Skeletal muscle tissue (tissue), 3 donors: ENCODE measurements at regions not wholly inside any gene's neighbourhood (a gene's known extent, or its start where the extent isn't known, plus 50 kb on each side); places are given as distances from the start of the nearest gene placed in this dataset.

ENCODE experiments used
- H3K27ac ChIP-seq: one replicate; pipeline ENCODE4 v1.7.0; 2013; ENCODE audit warnings: mild to moderate bottlenecking, low read depth, low read length, inconsistent platforms
- H3K27me3 ChIP-seq, 3 donors: one replicate each; pipeline ENCODE4 v1.7.0; 2013; ENCODE audit warnings: low read length in 3 of 3; ENCODE audit not compliant: control insufficient read depth in 3 of 3, insufficient read depth in 3 of 3
- H3K36me3 ChIP-seq, 3 donors: one replicate each; pipeline ENCODE4 v1.7.0; 2013; ENCODE audit warnings: low read length in 3 of 3; ENCODE audit not compliant: control insufficient read depth in 3 of 3, insufficient read depth in 3 of 3
- H3K4me1 ChIP-seq, 3 donors: one replicate each; pipeline ENCODE4 v1.7.0; 2013; ENCODE audit warnings: low read length in 3 of 3, mild to moderate bottlenecking in 3 of 3; ENCODE audit not compliant: control insufficient read depth in 3 of 3, insufficient read depth in 3 of 3
- H3K4me3 ChIP-seq, 3 donors: one replicate each; pipeline ENCODE4 v1.7.0; 2013; ENCODE audit warnings: low read length in 3 of 3
- H3K9ac ChIP-seq, 3 donors: one replicate each; pipeline ENCODE4 v1.7.0; 2013; ENCODE audit warnings: low read length in 3 of 3, mild to moderate bottlenecking in 3 of 3, moderate library complexity in 2 of 3, low read depth in 1 of 3
- H3K9me3 ChIP-seq, 3 donors: one replicate each; pipeline ENCODE4 v1.7.0; 2013; ENCODE audit warnings: low read length in 3 of 3; ENCODE audit not compliant: control insufficient read depth in 3 of 3
- donor health status: Osteomylitis.

DNA sequence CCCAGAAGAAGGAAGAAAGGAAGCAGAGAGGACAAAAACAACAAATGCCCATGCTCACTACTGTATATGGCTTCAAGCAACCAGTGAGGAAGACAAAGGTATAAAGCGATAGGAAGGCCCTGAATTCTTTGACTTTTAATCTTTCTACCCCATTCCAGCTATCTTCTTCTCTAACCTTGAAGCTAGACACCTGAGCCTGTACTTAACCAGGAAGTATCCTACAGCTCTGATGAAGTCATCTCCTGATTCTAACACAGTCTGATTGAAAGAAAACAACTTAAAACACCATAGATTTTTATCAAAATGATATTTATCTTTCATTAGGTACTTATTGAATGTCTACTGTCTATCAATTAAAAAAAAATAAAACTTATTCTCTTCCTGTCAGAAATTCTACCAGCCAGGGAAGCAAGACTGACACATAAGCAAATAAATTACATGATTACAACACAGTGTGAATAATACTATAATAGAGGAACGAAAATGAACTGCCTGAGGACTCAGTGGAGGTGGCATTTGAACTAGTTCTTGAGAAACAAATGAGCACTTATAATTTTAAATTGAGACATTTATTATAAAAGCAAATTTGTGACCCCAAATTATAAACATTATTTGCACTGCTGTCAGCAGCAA, 123.3 kb upstream of the ELL2 start:
- Histone ChIP-seq H3K9ac (no peak overlapping the region), H3K4me1 (no peaks in the 10 kb centered on the region), H3K36me3 (no peaks in the 10 kb centered on the region), H3K27ac (no peak overlapping the region), H3K4me3 (no peak overlapping the region), H3K27me3 (no peaks in the 10 kb centered on the region), H3K9me3 (no peaks in the 10 kb centered on the region)

DNA sequence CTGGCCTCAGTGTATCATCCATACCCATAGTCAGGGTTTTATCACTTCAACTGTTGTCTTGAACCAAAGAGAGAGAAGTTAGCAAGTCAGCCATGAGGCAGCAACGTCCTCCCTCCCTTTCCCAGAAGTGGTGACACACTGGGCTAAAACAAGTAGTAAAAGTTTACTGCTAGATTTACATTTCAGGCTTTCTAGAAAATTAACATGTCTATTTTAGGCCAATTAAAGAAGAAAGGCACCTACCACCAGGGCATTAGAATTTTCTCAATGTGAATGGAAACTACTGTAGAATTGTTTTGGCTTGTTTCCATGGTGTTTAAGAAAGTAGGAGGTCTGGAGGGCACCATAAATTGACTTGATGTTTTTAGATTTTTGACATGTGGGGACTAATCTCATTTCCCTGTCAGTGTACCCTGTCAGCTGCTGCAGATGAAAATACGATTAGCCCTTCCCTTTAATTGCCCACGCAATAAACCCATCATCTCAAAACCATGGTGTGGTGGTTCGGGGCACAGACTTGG, 121.8 kb upstream of the ELL2 start:
- H3K27me3 ChIP-seq: no peaks in the 10 kb centered on the region
- no peaks in the 10 kb centered on the region for H3K9me3 ChIP-seq
- H3K9ac ChIP-seq: no peak overlapping the region
- H3K27ac ChIP-seq: no peak overlapping the region
- H3K36me3 ChIP-seq: no peaks in the 10 kb centered on the region
- no peak overlapping the region for H3K4me3 ChIP-seq
- no peaks in the 10 kb centered on the region for H3K4me1 ChIP-seq

GRCh38 chr5:96081276-96081858, 119.7 kb upstream of the ELL2 start:
- Histone ChIP-seq H3K9me3 (no peaks in the 10 kb centered on the region), H3K36me3 (no peaks in the 10 kb centered on the region), H3K4me3 (no peak overlapping the region), H3K4me1 (no peaks in the 10 kb centered on the region), H3K27me3 (no peaks in the 10 kb centered on the region), H3K27ac (no peak overlapping the region), H3K9ac (no peak overlapping the region)

GRCh38 chr5:96080557-96080956, 118.9 kb upstream of the ELL2 start:
- no peaks in the 10 kb centered on the region for H3K9me3 ChIP-seq
- H3K4me3 ChIP-seq: no peak overlapping the region
- H3K4me1 ChIP-seq: no peaks in the 10 kb centered on the region
- no peak overlapping the region for H3K9ac ChIP-seq
- H3K27me3 ChIP-seq: no peaks in the 10 kb centered on the region
- no peak overlapping the region for H3K27ac ChIP-seq
- H3K36me3 ChIP-seq: no peaks in the 10 kb centered on the region

GRCh38 chr5:96079962-96080361, 118.3 kb upstream of the ELL2 start:
- Histone ChIP-seq H3K27ac (no peak overlapping the region), H3K4me1 (no peaks in the 10 kb centered on the region), H3K9me3 (no peaks in the 10 kb centered on the region), H3K27me3 (no peaks in the 10 kb centered on the region), H3K9ac (no peak overlapping the region), H3K4me3 (no peak overlapping the region), H3K36me3 (no peaks in the 10 kb centered on the region)

- no peak overlapping the region for H3K4me3 ChIP-seq
- no peak overlapping the region for H3K9ac ChIP-seq
- H3K27ac ChIP-seq: no peak overlapping the region
Observed at GRCh38 chr5:96079075-96079474, 117.4 kb upstream of the ELL2 start.

GRCh38 chr5:96076451-96076850, 114.8 kb upstream of the ELL2 start:
- Histone ChIP-seq H3K9ac (no peak overlapping the region), H3K27me3 (no peaks in the 10 kb centered on the region)

More at GRCh38 chr5:96079075-96079474, 117.4 kb upstream of the ELL2 start:
- Histone ChIP-seq H3K4me1 (no peaks in the 10 kb centered on the region), H3K9me3 (no peaks in the 10 kb centered on the region), H3K27me3 (no peaks in the 10 kb centered on the region), H3K36me3 (no peaks in the 10 kb centered on the region)

GRCh38 chr5:96075579-96076289, 114.1 kb upstream of the ELL2 start:
- no peak overlapping the region for H3K9ac ChIP-seq
- no peaks in the 10 kb centered on the region for H3K36me3 ChIP-seq
- no peak overlapping the region for H3K4me3 ChIP-seq
- H3K27me3 ChIP-seq: no peaks in the 10 kb centered on the region
- no peak overlapping the region for H3K27ac ChIP-seq
- no peaks in the 10 kb centered on the region for H3K4me1 ChIP-seq
- no peaks in the 10 kb centered on the region for H3K9me3 ChIP-seq

More at GRCh38 chr5:96076451-96076850, 114.8 kb upstream of the ELL2 start:
- Histone ChIP-seq H3K36me3 (no peaks in the 10 kb centered on the region), H3K4me3 (no peak overlapping the region), H3K9me3 (no peaks in the 10 kb centered on the region), H3K4me1 (no peaks in the 10 kb centered on the region), H3K27ac (no peak overlapping the region)

DNA sequence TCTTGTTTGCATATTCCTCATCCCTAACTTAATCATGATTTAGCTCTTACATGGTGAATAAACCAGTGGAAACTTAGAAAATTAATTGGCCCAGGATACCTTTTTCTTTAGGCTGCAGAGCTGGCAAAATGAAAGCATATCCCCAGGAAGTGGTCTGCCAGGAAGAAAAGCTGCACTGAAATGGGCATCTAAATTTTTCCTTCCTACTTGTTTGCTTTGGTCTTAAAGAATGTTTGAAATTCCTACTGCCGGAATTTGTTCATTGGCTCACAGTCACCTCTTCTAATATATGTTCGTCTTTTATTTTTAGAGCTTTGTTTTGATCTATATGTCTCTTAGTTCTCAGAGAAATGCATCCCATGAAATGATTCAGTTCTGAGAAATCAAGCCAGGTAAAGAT, 113.2 kb upstream of the ELL2 start:
- no peak overlapping the region for H3K4me3 ChIP-seq
- H3K9me3 ChIP-seq: no peaks in the 10 kb centered on the region
- no peaks in the 10 kb centered on the region for H3K27me3 ChIP-seq
- H3K27ac ChIP-seq: no peak overlapping the region
- no peaks in the 10 kb centered on the region for H3K36me3 ChIP-seq
- H3K9ac ChIP-seq: no peak overlapping the region
- H3K4me1 ChIP-seq: no peaks in the 10 kb centered on the region

DNA sequence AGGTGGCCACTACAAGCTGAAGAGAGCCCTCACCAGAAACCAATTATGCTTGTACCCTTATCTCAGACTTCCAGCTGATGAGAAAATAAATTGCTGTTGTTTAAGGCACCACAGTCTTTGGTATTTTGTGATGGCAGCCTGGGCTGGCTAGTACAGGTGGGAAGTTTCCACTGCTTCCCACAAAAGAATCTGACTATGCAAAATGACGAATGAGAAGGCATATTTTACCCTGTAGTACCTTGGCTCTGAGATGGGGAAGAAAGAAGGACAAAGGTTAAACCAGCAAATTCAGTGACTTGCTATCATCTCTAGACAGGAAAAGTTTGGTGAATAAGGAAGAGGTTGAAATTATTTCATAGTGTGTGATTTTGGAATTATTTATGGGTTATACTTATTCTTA, 112.8 kb upstream of the ELL2 start:
- H3K36me3 ChIP-seq: no peaks in the 10 kb centered on the region
- no peak overlapping the region for H3K4me3 ChIP-seq
- H3K27ac ChIP-seq: no peak overlapping the region
- H3K4me1 ChIP-seq: no peaks in the 10 kb centered on the region
- H3K9ac ChIP-seq: no peak overlapping the region
- H3K27me3 ChIP-seq: no peaks in the 10 kb centered on the region
- no peaks in the 10 kb centered on the region for H3K9me3 ChIP-seq
